ENCODE measurements at regions not wholly inside any gene's neighbourhood (a gene's known extent, or its start where the extent isn't known, plus 50 kb on each side); places are given as distances from the start of the nearest gene placed in this dataset.
"Not testable (repeated sequence)": the region's sequence is repeated elsewhere in the genome, so short reads cannot be mapped to it uniquely, and the experiment has no call there.

DNA sequence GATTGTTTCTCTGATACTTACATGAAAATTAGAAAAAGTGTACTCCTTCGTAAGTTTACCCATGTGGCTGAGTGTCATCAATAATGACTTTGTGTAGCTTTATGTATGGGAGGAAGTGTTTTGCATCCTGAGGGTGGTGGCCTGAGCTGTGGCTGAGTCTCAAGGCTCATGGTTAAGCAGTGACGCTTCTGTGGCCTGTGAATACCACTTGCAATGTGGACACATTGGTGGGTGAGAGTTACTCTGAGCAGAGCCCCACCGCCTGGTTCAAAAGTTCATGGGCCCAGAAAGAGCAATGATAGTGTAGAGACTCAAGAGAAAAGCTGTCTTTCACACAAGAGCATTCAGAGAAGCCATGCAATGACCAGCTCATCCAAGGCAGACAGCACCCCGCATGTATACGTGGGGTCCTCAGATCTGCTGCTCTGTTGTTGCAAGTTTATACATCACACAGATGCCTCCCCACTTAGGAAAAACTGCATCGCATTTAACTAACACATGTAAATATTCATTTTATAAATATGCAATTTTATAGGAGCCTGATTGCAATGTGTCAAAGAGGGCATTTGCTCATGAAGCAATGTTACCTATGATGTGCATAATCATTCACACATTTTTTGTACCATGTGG, 55.1 kb upstream of the FRMD6 start:
- Histone ChIP-seq H3K4me1 (ENCODE audit: control insufficient read depth, insufficient read depth, low read length) (no peaks in the 10 kb centered on the region), H3K9me3 (ENCODE audit: control insufficient read depth, low read depth, low read length) (no peaks in the 10 kb centered on the region), H3K27me3 (ENCODE audit: control insufficient read depth, insufficient read depth, low read length) (no peaks in the 10 kb centered on the region), H3K36me3 (ENCODE audit: control insufficient read depth, insufficient read depth, low read length) (no peaks in the 10 kb centered on the region), H3K27ac (ENCODE audit: low read length) (no peak overlapping the region), H3K4me3 (ENCODE audit: low read length) (no peak overlapping the region)
- no CpG with 5 or more reads among the region's 6 CpGs for WGBS (ENCODE audit: insufficient coverage, low lambda C conversion rate)
- DNase-seq: no peak

DNA sequence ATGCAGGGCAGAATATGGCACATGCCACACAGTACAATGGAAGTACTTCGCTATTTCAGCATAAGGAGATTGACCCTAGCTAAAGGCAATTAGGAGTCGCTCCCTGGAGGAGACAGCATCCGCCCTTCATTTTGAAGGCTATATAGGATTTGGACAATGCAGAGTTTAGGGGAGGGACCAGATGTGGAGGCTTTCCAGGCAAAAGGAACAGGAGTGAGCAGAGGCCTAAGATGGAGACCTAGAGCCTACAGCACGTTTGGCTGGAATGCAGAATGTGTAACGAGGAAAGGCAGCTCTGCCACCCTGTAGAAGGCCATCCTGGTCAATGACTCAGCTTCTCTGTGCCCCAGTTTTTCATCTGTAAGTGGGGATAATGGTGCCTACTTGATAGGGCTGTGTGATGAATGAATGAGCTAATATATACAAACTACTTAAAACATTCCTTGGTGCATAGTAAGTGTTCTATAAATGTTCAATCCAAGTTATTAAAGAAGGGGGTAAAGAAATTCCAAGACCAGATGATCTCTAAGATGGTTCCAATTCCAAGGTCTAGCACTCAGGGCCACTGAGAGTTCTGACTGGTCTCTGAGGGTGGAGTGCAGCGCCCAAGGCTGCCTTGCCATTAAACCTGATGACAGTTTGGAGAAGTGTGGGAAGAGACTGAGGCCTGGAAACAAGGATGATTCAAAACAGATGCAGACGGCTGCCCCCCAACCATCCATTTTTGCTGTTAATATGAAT, 54.3 kb upstream of the FRMD6 start:
- no peaks in the 10 kb centered on the region for H3K27me3 ChIP-seq (ENCODE audit: control insufficient read depth, insufficient read depth, low read length)
- no peaks in the 10 kb centered on the region for H3K9me3 ChIP-seq (ENCODE audit: control insufficient read depth, low read depth, low read length)
- WGBS (ENCODE audit: insufficient coverage, low lambda C conversion rate): 100% methylated on average over 2 of the region's 7 CpGs
- H3K27ac ChIP-seq (ENCODE audit: low read length): no peak overlapping the region
- H3K4me1 ChIP-seq (ENCODE audit: control insufficient read depth, insufficient read depth, low read length): no peaks in the 10 kb centered on the region
- no peaks in the 10 kb centered on the region for H3K36me3 ChIP-seq (ENCODE audit: control insufficient read depth, insufficient read depth, low read length)
- DNase-seq: no peak
- H3K4me3 ChIP-seq (ENCODE audit: low read length): no peak overlapping the region

- WGBS (ENCODE audit: insufficient coverage, low lambda C conversion rate): no CpG with 5 or more reads among the region's 1 CpG
Observed at GRCh38 chr14:51598924-51599600, 52.6 kb upstream of the FRMD6 start.

GRCh38 chr14:51600658-51601057, 51.1 kb upstream of the FRMD6 start:
- Histone ChIP-seq H3K36me3 (ENCODE audit: control insufficient read depth, insufficient read depth, low read length) (no peaks in the 10 kb centered on the region), H3K4me1 (ENCODE audit: control insufficient read depth, insufficient read depth, low read length) (no peaks in the 10 kb centered on the region), H3K27ac (ENCODE audit: low read length) (no peak overlapping the region), H3K9me3 (ENCODE audit: control insufficient read depth, low read depth, low read length) (no peaks in the 10 kb centered on the region), H3K27me3 (ENCODE audit: control insufficient read depth, insufficient read depth, low read length) (no peaks in the 10 kb centered on the region), H3K4me3 (ENCODE audit: low read length) (no peak overlapping the region)
- DNase-seq: no peak
- WGBS (ENCODE audit: insufficient coverage, low lambda C conversion rate): 100% methylated on average over 1 of the region's 1 CpG

More at GRCh38 chr14:51598924-51599600, 52.6 kb upstream of the FRMD6 start:
- DNase-seq; H3K27ac ChIP-seq (ENCODE audit: low read length); H3K4me1 ChIP-seq (ENCODE audit: control insufficient read depth, insufficient read depth, low read length); H3K36me3 ChIP-seq (ENCODE audit: control insufficient read depth, insufficient read depth, low read length); H3K4me3 ChIP-seq (ENCODE audit: low read length); H3K27me3 ChIP-seq (ENCODE audit: control insufficient read depth, insufficient read depth, low read length); H3K9me3 ChIP-seq (ENCODE audit: control insufficient read depth, low read depth, low read length): not testable (repeated sequence)
